Fibroblast of pulmonary artery (primary cell): ENCODE measurements at regions not wholly inside any gene's neighbourhood (a gene's known extent, or its start where the extent isn't known, plus 50 kb on each side); places are given as distances from the start of the nearest gene placed in this dataset.

Experiments used
- DNase-seq: peaks from one replicate; pipeline ENCODE4 v3.0.0-alpha.2; 2010; ENCODE audit warnings: low read depth
- H3K4me3 ChIP-seq: replicated peaks from 2 replicates; pipeline ENCODE4 v1.5.1; 2011; ENCODE audit warnings: low read depth, mild to moderate bottlenecking, control low read depth, low read length, moderate library complexity
- CTCF ChIP-seq: IDR thresholded peaks from 2 replicates; pipeline ENCODE4 v1.5.1; 2011; ENCODE audit warnings: mild to moderate bottlenecking, control low read depth, low read length, inconsistent platforms; ENCODE audit errors: missing control alignments

- no peak for TF ChIP-seq CTCF
- DNase-seq: no peak
- H3K4me3 ChIP-seq: no peak overlapping the region
Measured at GRCh38 chr5:6183391-6184390, 194.7 kb downstream of the MED10 start.

DNA sequence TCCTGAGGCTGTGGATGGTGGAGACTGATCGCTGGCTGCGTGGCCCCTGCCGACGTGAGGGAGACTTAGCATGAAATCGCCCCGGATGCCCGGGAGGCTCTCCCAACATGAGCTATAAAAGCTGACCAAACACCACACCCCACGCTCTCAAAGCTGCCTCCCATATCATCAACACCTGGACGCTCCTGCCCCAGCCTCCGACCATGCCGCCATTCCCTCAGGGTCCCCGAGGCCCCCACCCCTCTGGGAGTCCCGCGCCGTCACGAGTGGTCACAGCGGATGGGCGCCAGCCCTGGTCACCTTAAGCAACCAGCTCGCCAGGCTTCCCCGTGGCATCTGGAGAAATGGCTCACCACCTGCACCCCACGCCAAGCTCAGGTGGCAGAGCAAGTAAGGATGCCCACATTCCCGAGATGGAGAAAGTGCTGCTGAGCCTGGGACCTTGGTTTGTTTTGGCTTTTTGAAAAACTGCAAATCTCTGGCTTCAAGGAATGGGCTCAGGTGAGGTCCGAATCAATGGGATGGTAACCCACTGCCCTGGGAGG, 196.0 kb downstream of the MED10 start:
- DNase-seq: no peak
- no peak overlapping the region for H3K4me3 ChIP-seq
- no peak for TF ChIP-seq CTCF

- TF ChIP-seq CTCF: no peak
- H3K4me3 ChIP-seq: no peak overlapping the region
- no peak for DNase-seq
Measured at GRCh38 chr5:6181871-6182270, 196.5 kb downstream of the MED10 start.

- TF ChIP-seq CTCF: no peak
- H3K4me3 ChIP-seq: no peak overlapping the region
- DNase-seq: no peak
Measured at GRCh38 chr5:6181147-6181729, 197.1 kb downstream of the MED10 start.

GRCh38 chr5:6180231-6180872, 198.0 kb downstream of the MED10 start:
- H3K4me3 ChIP-seq: no peak overlapping the region
- no peak for DNase-seq
- TF ChIP-seq CTCF: no peak

DNA sequence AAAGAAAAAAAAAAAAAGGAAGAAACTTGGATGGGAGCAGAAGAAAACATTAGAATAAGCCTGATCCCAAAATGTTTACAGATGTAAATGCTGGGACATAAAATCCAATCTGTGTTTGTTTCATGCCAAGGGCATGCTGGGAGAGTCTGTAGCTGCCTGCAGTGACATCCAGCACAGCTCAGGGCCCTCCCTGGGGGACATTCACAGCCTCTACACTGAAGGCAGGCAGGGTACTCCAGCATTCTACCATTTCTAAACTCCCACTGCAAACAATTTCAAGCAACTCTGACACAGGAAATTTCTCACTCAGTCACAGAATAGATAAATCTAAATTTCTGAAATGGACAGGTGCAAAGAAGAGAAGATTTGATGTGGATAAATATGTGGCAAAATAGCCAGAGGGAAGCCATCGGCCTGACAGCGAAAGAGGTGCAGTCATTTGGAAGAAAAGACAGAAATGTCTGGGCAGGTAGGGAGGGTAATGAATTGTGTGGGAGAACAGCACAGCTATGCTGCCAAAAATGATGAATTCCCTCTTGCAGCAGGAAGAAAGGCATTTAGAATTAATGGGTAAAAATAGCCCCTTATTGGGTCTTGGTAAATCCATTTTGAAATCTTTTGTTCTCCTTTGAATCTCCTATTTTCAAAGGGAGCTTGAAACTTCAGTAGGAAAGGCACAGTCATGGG, 199.4 kb downstream of the MED10 start:
- H3K4me3 ChIP-seq: no peak overlapping the region
- DNase-seq: no peak
- TF ChIP-seq CTCF: no peak
